Liver (tissue), 8 donors: ENCODE measurements at regions not wholly inside any gene's neighbourhood (a gene's known extent, or its start where the extent isn't known, plus 50 kb on each side); places are given as distances from the start of the nearest gene placed in this dataset.

ENCODE experiments used
- DNase-seq: peaks from one replicate; pipeline ENCODE4 v3.0.0-alpha.2; 2017; ENCODE audit warnings: low spot score
- H3K27ac ChIP-seq, 2 donors: one replicate each; pipeline ENCODE4 v1.7.0; 2013; ENCODE audit warnings: inconsistent platforms in 2 of 2, low read length in 2 of 2, control low read depth in 1 of 2, low read depth in 1 of 2, mild to moderate bottlenecking in 1 of 2
- H3K27me3 ChIP-seq, 4 donors: one replicate each; pipeline versions ENCODE4 v1.6.1 to v1.7.0; 2013; ENCODE audit warnings: low read length in 3 of 4, inconsistent platforms in 1 of 4, mild to moderate bottlenecking in 1 of 4, moderate library complexity in 1 of 4; ENCODE audit not compliant: control insufficient read depth in 4 of 4, insufficient read depth in 4 of 4
- H3K36me3 ChIP-seq, 4 donors: one replicate each; pipeline versions ENCODE4 v1.6.1 to v1.7.0; 2013; ENCODE audit warnings: low read length in 3 of 4, mild to moderate bottlenecking in 3 of 4, low read depth in 1 of 4, moderate library complexity in 1 of 4; ENCODE audit not compliant: control insufficient read depth in 4 of 4, insufficient read depth in 3 of 4
- H3K4me1 ChIP-seq, 4 donors: one replicate each; pipeline versions ENCODE4 v1.6.1 to v1.7.0; 2013; ENCODE audit warnings: low read length in 3 of 4, mild to moderate bottlenecking in 3 of 4, moderate library complexity in 1 of 4; ENCODE audit not compliant: control insufficient read depth in 4 of 4, insufficient read depth in 4 of 4
- H3K4me3 ChIP-seq, 3 donors: one replicate each; pipeline versions ENCODE4 v1.6.1 to v1.7.0; 2013; ENCODE audit warnings: low read length in 3 of 3, control low read depth in 1 of 3, low read depth in 1 of 3, mild to moderate bottlenecking in 1 of 3
- H3K9ac ChIP-seq, 2 donors: one replicate each; pipeline ENCODE4 v1.7.0; 2013; ENCODE audit warnings: low read length in 2 of 2, mild to moderate bottlenecking in 2 of 2, moderate library complexity in 2 of 2, control low read depth in 1 of 2, low read depth in 1 of 2
- H3K9me3 ChIP-seq, 4 donors: one replicate each; pipeline versions ENCODE4 v1.6.1 to v1.7.0; 2013; ENCODE audit warnings: low read length in 3 of 4; ENCODE audit not compliant: control insufficient read depth in 4 of 4
- EGR1 ChIP-seq, 2 donors: IDR thresholded peaks; 2 replicates each; pipeline ENCODE4 v1.6.1; 2016 to 2018; ENCODE audit warnings: antibody characterized with exemption in 2 of 2, low read depth in 2 of 2
- FOXA1 ChIP-seq: IDR thresholded peaks from 2 replicates; pipeline ENCODE4 v1.6.1; 2016; ENCODE audit warnings: antibody characterized with exemption
- FOXA2 ChIP-seq: IDR thresholded peaks from 2 replicates; pipeline ENCODE4 v1.6.1; 2016; ENCODE audit warnings: antibody characterized with exemption
- GABPA ChIP-seq, 2 donors: IDR thresholded peaks in 1 of 2; conservative IDR thresholded peaks in 1 of 2; 2 replicates each; pipeline ENCODE4 v1.6.1; 2016; ENCODE audit warnings: antibody characterized with exemption in 2 of 2, mild to moderate bottlenecking in 1 of 2, moderate library complexity in 1 of 2
- HNF4A ChIP-seq, 2 donors: conservative IDR thresholded peaks; 2 replicates each; pipeline ENCODE4 v1.6.1; 2016; ENCODE audit warnings: antibody characterized with exemption in 2 of 2, mild to moderate bottlenecking in 2 of 2
- HNF4G ChIP-seq: IDR thresholded peaks from 2 replicates; pipeline ENCODE4 v1.6.1; 2016; ENCODE audit warnings: antibody characterized with exemption
- JUND ChIP-seq, 2 donors: IDR thresholded peaks; 2 replicates each; pipeline ENCODE4 v1.6.1; 2016; ENCODE audit warnings: antibody characterized with exemption in 2 of 2
- NR2F2 ChIP-seq: IDR thresholded peaks from 2 replicates; pipeline ENCODE4 v1.6.1; 2016; ENCODE audit warnings: antibody characterized with exemption
- RAD21 ChIP-seq, 2 donors: IDR thresholded peaks; 2 replicates each; pipeline ENCODE4 v1.6.1; 2016; ENCODE audit warnings: antibody characterized with exemption in 2 of 2, mild to moderate bottlenecking in 2 of 2
- RXRA ChIP-seq, 2 donors: IDR thresholded peaks; 2 replicates each; pipeline ENCODE4 v1.6.1; 2017 to 2018; ENCODE audit warnings: antibody characterized with exemption in 2 of 2, mild to moderate bottlenecking in 1 of 2
- SP1 ChIP-seq: IDR thresholded peaks from 2 replicates; pipeline ENCODE4 v1.6.1; 2018; ENCODE audit warnings: antibody characterized with exemption, mild to moderate bottlenecking
- TAF1 ChIP-seq: conservative IDR thresholded peaks from 2 replicates; pipeline ENCODE4 v1.6.1; 2016; ENCODE audit warnings: antibody characterized with exemption, mild to moderate bottlenecking
- YY1 ChIP-seq: IDR thresholded peaks from 2 replicates; pipeline ENCODE4 v1.6.1; 2016; ENCODE audit warnings: antibody characterized with exemption, mild to moderate bottlenecking
- WGBS: extraction: QIAGEN DNeasy Blood & Tissue Kit; methylation state at CpG from one replicate; pipeline ENCODE4 v1.1.7; 2013; 5-methylcytosine and 5-hydroxymethylcytosine counted together
- TF ChIP-seq, protein P1 (sequence below): IDR thresholded peaks from 2 replicates; pipeline ENCODE4 v1.6.1; 2016; ENCODE audit warnings: antibody characterized with exemption
- TF ChIP-seq, protein P2 (sequence below): IDR thresholded peaks from 2 replicates; pipeline ENCODE4 v1.6.1; 2016; ENCODE audit warnings: antibody characterized with exemption
- TF ChIP-seq, protein P3 (sequence below): IDR thresholded peaks from 2 replicates; pipeline ENCODE4 v1.6.1; 2016; ENCODE audit warnings: antibody characterized with exemption
- TF ChIP-seq, protein P4 (sequence below): IDR thresholded peaks from 2 replicates; pipeline ENCODE4 v1.6.1; 2016; ENCODE audit warnings: antibody characterized with exemption, mild to moderate bottlenecking
- TF ChIP-seq, protein P5 (sequence below): fragments of 150-350 bp; IDR thresholded peaks from 2 replicates; pipeline ENCODE4 v1.5.1; 2017; ENCODE audit warnings: improper control_type of control experiment, low read depth, low read length; ENCODE audit not compliant: missing input control
- donor health status: healthy.
- donor health status: healthy.
- donor health status: healthy.
- donor health status: healthy.
- donor health status: healthy.

DNA sequence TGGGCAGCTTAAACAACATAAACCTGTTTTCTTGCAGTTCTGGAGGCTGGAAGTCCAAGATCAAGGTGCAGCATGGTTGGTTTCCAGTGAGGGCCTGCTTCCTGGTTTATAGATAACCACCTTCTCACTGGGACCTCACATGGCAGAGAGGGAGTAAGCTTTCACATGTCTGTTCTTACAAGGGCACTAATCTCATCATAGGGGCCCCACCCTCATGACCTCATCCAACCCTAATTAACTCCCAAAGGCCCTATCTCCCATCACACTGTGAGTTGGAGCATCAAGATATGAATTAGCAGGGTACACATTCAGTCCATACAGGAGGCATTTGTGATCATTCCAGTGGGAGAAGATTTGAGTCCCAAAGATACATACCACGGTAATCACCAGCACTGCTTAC lies 50.5 kb upstream of the GRIN2A start:
- H3K36me3 ChIP-seq = no peaks in the 10 kb centered on the region
- 90% methylated on average over 1 of the region's 1 CpG for WGBS

DNA sequence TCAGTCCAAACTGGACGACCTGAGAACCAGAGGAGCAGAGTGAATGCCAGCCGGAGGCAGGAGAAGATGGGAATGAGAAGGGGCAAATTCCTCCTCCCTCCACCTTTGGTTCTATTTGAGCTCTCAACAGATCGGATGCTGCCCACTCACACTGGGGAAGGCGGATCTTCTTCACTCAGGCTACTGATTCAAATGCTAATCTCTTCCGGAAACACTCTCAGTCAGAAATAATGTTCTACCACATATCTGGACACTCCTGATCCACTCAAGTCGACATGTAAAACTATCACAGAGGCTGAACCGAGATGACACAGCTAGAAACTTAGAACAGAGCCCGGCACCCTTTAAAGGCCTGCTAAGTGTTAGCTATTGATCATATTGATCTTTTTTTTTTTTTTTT lies 57.4 kb upstream of the GRIN2A start:
- Histone ChIP-seq H3K27ac (no peak overlapping the region), H3K4me1 (no peaks in the 10 kb centered on the region), H3K4me3 (no peak overlapping the region), H3K9me3 (no peaks in the 10 kb centered on the region), H3K36me3 (no peaks in the 10 kb centered on the region), H3K27me3 (no peaks in the 10 kb centered on the region), H3K9ac (no peak overlapping the region)
- no peak for DNase-seq
- TF ChIP-seq, protein P1, sequence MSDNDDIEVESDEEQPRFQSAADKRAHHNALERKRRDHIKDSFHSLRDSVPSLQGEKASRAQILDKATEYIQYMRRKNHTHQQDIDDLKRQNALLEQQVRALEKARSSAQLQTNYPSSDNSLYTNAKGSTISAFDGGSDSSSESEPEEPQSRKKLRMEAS = no peak
- TF ChIP-seq, protein P2, sequence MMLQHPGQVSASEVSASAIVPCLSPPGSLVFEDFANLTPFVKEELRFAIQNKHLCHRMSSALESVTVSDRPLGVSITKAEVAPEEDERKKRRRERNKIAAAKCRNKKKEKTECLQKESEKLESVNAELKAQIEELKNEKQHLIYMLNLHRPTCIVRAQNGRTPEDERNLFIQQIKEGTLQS = no peak
- TF ChIP-seq, protein P3, sequence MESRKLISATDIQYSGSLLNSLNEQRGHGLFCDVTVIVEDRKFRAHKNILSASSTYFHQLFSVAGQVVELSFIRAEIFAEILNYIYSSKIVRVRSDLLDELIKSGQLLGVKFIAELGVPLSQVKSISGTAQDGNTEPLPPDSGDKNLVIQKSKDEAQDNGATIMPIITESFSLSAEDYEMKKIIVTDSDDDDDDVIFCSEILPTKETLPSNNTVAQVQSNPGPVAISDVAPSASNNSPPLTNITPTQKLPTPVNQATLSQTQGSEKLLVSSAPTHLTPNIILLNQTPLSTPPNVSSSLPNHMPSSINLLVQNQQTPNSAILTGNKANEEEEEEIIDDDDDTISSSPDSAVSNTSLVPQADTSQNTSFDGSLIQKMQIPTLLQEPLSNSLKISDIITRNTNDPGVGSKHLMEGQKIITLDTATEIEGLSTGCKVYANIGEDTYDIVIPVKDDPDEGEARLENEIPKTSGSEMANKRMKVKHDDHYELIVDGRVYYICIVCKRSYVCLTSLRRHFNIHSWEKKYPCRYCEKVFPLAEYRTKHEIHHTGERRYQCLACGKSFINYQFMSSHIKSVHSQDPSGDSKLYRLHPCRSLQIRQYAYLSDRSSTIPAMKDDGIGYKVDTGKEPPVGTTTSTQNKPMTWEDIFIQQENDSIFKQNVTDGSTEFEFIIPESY = no peak
- TF ChIP-seq, protein P4, sequence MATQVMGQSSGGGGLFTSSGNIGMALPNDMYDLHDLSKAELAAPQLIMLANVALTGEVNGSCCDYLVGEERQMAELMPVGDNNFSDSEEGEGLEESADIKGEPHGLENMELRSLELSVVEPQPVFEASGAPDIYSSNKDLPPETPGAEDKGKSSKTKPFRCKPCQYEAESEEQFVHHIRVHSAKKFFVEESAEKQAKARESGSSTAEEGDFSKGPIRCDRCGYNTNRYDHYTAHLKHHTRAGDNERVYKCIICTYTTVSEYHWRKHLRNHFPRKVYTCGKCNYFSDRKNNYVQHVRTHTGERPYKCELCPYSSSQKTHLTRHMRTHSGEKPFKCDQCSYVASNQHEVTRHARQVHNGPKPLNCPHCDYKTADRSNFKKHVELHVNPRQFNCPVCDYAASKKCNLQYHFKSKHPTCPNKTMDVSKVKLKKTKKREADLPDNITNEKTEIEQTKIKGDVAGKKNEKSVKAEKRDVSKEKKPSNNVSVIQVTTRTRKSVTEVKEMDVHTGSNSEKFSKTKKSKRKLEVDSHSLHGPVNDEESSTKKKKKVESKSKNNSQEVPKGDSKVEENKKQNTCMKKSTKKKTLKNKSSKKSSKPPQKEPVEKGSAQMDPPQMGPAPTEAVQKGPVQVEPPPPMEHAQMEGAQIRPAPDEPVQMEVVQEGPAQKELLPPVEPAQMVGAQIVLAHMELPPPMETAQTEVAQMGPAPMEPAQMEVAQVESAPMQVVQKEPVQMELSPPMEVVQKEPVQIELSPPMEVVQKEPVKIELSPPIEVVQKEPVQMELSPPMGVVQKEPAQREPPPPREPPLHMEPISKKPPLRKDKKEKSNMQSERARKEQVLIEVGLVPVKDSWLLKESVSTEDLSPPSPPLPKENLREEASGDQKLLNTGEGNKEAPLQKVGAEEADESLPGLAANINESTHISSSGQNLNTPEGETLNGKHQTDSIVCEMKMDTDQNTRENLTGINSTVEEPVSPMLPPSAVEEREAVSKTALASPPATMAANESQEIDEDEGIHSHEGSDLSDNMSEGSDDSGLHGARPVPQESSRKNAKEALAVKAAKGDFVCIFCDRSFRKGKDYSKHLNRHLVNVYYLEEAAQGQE = no peak
- TF ChIP-seq JUND (IDR thresholded peaks at IDR 0.05) = no peak
- no peak for TF ChIP-seq GABPA (IDR thresholded peaks at IDR 0.05 in 1 of 2, conservative IDR thresholded peaks at IDR 0.05 in 1 of 2)
- TF ChIP-seq FOXA2 = no peak
- no peak for TF ChIP-seq EGR1 (IDR thresholded peaks at IDR 0.05; ENCODE audit: low read depth in 2 of 2)
- TF ChIP-seq, protein P5, sequence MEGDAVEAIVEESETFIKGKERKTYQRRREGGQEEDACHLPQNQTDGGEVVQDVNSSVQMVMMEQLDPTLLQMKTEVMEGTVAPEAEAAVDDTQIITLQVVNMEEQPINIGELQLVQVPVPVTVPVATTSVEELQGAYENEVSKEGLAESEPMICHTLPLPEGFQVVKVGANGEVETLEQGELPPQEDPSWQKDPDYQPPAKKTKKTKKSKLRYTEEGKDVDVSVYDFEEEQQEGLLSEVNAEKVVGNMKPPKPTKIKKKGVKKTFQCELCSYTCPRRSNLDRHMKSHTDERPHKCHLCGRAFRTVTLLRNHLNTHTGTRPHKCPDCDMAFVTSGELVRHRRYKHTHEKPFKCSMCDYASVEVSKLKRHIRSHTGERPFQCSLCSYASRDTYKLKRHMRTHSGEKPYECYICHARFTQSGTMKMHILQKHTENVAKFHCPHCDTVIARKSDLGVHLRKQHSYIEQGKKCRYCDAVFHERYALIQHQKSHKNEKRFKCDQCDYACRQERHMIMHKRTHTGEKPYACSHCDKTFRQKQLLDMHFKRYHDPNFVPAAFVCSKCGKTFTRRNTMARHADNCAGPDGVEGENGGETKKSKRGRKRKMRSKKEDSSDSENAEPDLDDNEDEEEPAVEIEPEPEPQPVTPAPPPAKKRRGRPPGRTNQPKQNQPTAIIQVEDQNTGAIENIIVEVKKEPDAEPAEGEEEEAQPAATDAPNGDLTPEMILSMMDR = no peak
- no peak for TF ChIP-seq RXRA (IDR thresholded peaks at IDR 0.05)
- TF ChIP-seq YY1 = no peak
- no peak for TF ChIP-seq FOXA1
- no peak for TF ChIP-seq SP1
- TF ChIP-seq TAF1 = no peak
- TF ChIP-seq RAD21 (IDR thresholded peaks at IDR 0.05) = no peak
- no peak for TF ChIP-seq HNF4G
- no peak for TF ChIP-seq NR2F2
- TF ChIP-seq HNF4A (conservative IDR thresholded peaks at IDR 0.05) = no peak
- WGBS = 61% methylated on average over 8 of the region's 8 CpGs

More for the DNA sequence above, 50.5 kb upstream of the GRIN2A start:
- Histone ChIP-seq H3K27ac (no peak overlapping the region), H3K9ac (no peak overlapping the region), H3K9me3 (peaks cover 0 to 13% (median 9%) of the 10 kb centered on the region in 4 donors), H3K4me1 (no peaks in the 10 kb centered on the region), H3K27me3 (peaks cover 0 to 3% (median 0%) of the 10 kb centered on the region in 4 donors), H3K4me3 (no peak overlapping the region)
- no peak for DNase-seq
- TF ChIP-seq YY1 (no peak), NR2F2 (no peak), HNF4G (no peak), FOXA1 (no peak), GABPA (IDR thresholded peaks at IDR 0.05 in 1 of 2, conservative IDR thresholded peaks at IDR 0.05 in 1 of 2) (no peak), RAD21 (IDR thresholded peaks at IDR 0.05) (no peak), FOXA2 (no peak)
- TF ChIP-seq, protein P3 = no peak
- TF ChIP-seq, protein P2 = no peak
